Large intestine (tissue), 3 donors: ENCODE measurements at regions not wholly inside any gene's neighbourhood (a gene's known extent, or its start where the extent isn't known, plus 50 kb on each side); places are given as distances from the start of the nearest gene placed in this dataset.

Experiments
- DNase-seq, 2 donors: peaks; one replicate each; pipeline versions ENCODE4 v3.0.0 to v3.0.0-alpha.2; 2013
- H3K27ac ChIP-seq: one replicate; pipeline ENCODE4 v1.5.1; 2013; ENCODE audit warnings: low read length
- H3K27me3 ChIP-seq: 2 replicates; pipeline ENCODE4 v1.6.1; 2013; ENCODE audit warnings: low read length; ENCODE audit not compliant: control insufficient read depth, insufficient read depth
- H3K36me3 ChIP-seq: 2 replicates; pipeline ENCODE4 v1.6.1; 2013; ENCODE audit warnings: low read length; ENCODE audit not compliant: control insufficient read depth, insufficient read depth
- H3K4me1 ChIP-seq: one replicate; pipeline ENCODE4 v1.6.1; 2013; ENCODE audit warnings: low read length; ENCODE audit not compliant: control insufficient read depth, insufficient read depth
- H3K4me3 ChIP-seq: one replicate; pipeline ENCODE4 v1.5.1; 2013; ENCODE audit warnings: low read length
- H3K9me3 ChIP-seq: one replicate; pipeline ENCODE4 v1.6.1; 2013; ENCODE audit warnings: mild to moderate bottlenecking, low read depth, low read length, moderate library complexity; ENCODE audit not compliant: control insufficient read depth
- WGBS: methylation state at CpG from one replicate; pipeline ENCODE4 v1.1.5; 2013; ENCODE audit warnings: low lambda C conversion rate; ENCODE audit not compliant: insufficient coverage; 5-methylcytosine and 5-hydroxymethylcytosine counted together

- Histone ChIP-seq H3K4me3 (no peak overlapping the region), H3K27ac (no peak overlapping the region), H3K36me3 (no peaks in the 10 kb centered on the region), H3K27me3 (no peaks in the 10 kb centered on the region), H3K9me3 (no peaks in the 10 kb centered on the region), H3K4me1 (no peaks in the 10 kb centered on the region)
- no peak for DNase-seq
These were observed 362.8 kb downstream of the ISL1 start for GRCh38 chr5:51746023-51746422.

- WGBS: 86% methylated on average over 1 of the region's 2 CpGs
- Histone ChIP-seq H3K4me3 (no peak overlapping the region), H3K4me1 (no peaks in the 10 kb centered on the region), H3K27me3 (no peaks in the 10 kb centered on the region), H3K27ac (no peak overlapping the region), H3K36me3 (no peaks in the 10 kb centered on the region), H3K9me3 (no peaks in the 10 kb centered on the region)
- DNase-seq: no peak
These were observed 365.4 kb downstream of the ISL1 start for GRCh38 chr5:51748647-51749046.
